ENCODE measurements at regions not wholly inside any gene's neighbourhood (a gene's known extent, or its start where the extent isn't known, plus 50 kb on each side); places are given as distances from the start of the nearest gene placed in this dataset.

DNA sequence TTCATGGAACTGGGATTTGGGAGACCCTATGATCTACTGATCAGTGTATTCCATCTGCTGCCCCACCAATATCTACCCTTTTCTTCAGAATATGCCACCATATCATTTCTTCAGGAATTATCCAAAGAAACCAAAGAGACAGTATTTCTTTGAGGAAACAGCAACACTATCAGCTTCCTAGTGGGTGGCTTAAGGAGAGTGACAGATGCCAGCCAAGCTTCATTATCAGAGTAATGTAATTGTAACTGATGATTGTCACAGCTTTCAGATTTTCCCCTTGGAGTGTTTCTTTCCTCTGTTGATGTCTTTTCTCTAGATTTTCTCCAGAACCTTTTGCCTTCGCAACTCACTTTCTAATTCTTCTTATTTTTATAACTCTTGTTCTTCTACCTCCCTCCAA lies 934.4 kb upstream of the LRRN3 start:
- Histone ChIP-seq H3K27me3 (no peaks in the 10 kb centered on the region), H3K27ac (no peak overlapping the region), H3K4me1 (no peaks in the 10 kb centered on the region), H3K4me3 (no peak overlapping the region), H3K9me3 (no peaks in the 10 kb centered on the region), H3K36me3 (no peaks in the 10 kb centered on the region)
- intact Hi-C loops (cut with DNase I; ENCODE audit: low total_unique reads) = no loop called here
- DNase-seq = no peak
- TF ChIP-seq, protein P1, sequence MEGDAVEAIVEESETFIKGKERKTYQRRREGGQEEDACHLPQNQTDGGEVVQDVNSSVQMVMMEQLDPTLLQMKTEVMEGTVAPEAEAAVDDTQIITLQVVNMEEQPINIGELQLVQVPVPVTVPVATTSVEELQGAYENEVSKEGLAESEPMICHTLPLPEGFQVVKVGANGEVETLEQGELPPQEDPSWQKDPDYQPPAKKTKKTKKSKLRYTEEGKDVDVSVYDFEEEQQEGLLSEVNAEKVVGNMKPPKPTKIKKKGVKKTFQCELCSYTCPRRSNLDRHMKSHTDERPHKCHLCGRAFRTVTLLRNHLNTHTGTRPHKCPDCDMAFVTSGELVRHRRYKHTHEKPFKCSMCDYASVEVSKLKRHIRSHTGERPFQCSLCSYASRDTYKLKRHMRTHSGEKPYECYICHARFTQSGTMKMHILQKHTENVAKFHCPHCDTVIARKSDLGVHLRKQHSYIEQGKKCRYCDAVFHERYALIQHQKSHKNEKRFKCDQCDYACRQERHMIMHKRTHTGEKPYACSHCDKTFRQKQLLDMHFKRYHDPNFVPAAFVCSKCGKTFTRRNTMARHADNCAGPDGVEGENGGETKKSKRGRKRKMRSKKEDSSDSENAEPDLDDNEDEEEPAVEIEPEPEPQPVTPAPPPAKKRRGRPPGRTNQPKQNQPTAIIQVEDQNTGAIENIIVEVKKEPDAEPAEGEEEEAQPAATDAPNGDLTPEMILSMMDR (IDR thresholded peaks at IDR 0.05) = no peak

DNA sequence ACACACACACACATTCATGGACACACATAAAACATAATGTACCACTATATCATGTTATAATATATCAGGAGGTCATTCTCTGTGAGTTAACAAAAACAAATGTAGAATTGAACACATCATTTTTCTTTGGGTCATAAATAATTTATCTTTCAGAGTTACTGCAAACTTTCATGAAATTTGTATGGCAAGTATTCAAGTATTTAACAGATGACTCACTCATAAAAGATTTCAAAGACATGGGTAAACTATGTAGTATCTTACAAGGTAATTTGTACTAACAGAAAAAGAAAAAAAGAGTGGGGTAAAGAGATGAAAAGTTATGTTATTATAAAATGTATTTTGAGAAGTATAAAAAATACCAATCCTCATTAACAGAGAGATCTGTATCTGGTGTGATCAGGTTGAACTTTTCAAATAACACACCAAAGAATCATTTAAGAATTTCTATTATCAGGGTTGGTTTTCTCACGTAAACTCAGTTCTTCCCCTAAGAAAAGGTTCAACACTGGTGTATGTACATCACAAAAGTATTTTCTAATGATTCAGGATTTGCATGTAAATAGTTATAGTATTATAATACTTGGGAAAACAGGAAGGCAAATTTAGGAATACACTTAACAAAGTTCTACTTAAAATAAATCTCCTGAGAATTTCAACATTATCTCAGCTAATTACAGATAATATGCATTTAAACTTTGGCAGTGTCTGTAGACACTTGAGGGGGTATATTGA lies 933.1 kb upstream of the LRRN3 start:
- Histone ChIP-seq H3K27me3 (no peaks in the 10 kb centered on the region), H3K4me3 (no peak overlapping the region), H3K4me1 (no peaks in the 10 kb centered on the region), H3K9me3 (no peaks in the 10 kb centered on the region), H3K27ac (no peak overlapping the region), H3K36me3 (no peaks in the 10 kb centered on the region)
- intact Hi-C loops (cut with DNase I; ENCODE audit: low total_unique reads) = no loop called here
- TF ChIP-seq, protein P1 (IDR thresholded peaks at IDR 0.05) = no peak
- no peak for DNase-seq

DNA sequence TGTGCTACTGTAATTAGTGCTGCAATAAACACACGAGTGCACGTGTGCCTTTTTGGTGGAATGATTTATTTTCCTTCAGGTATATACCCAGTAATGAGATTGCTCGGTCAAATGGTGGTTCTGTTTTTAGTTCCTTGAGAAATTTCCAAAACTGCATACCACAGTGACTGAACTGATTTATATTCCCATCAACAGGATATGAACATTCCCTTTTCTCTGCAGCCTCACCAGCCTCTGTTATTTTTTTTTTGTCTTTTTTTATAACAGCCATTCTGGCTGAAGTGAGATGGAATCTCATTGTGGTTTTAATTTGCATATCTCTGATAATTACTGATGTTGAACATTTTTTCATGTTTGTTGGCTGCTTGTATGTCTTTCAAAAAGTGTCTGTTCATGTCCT lies 922.9 kb upstream of the LRRN3 start:
- TF ChIP-seq, protein P1 (IDR thresholded peaks at IDR 0.05) = no peak
- Histone ChIP-seq H3K27me3 (no peaks in the 10 kb centered on the region), H3K27ac (no peak overlapping the region), H3K4me3 (no peak overlapping the region), H3K9me3 (no peaks in the 10 kb centered on the region), H3K4me1 (no peaks in the 10 kb centered on the region), H3K36me3 (no peaks in the 10 kb centered on the region)
- intact Hi-C loops (cut with DNase I; ENCODE audit: low total_unique reads) = no loop called here
- no peak for DNase-seq

DNA sequence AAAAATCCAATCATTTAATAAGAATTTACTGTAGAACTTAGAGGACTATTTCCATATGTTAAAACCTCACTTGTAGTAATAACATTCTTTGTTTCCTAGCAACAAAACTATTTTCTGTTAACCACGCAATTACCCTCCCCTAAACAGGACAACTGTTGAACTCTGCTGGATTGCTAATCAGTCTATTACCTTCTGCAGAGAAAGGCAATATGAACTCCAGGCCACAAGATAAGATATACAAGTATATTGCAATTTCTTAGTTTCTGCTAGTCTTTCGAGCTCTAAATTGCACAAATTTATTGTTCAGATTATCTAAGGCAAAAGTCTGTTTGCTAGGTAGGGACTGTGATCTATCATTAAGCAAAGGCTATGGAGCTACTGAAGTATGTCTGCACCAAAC lies 920.1 kb upstream of the LRRN3 start:
- Histone ChIP-seq H3K4me1 (no peaks in the 10 kb centered on the region), H3K36me3 (no peaks in the 10 kb centered on the region), H3K4me3 (no peak overlapping the region), H3K9me3 (no peaks in the 10 kb centered on the region), H3K27ac (no peak overlapping the region), H3K27me3 (no peaks in the 10 kb centered on the region)
- TF ChIP-seq, protein P1 (IDR thresholded peaks at IDR 0.05) = no peak
- intact Hi-C loops (cut with DNase I; ENCODE audit: low total_unique reads) = no loop called here
- DNase-seq = no peak

DNA sequence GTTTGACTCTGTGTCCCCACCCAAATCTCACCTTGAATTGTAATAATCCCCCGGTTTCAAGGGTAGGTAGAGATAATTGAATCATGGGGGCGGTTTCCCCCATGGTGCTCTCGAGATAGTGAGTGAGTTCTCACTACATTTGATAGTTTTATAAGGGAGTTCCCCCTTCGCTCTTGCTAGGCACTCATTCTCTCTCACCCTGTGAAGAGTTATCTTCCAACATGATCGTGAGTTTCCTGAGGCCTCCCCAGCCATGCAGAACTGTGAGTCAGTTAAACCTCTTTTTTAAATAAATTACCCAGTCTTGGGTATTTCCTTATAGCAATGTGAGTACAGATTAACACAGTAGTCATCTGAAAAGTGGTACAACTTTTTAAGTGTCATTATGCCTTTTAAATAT lies 913.5 kb upstream of the LRRN3 start:
- Histone ChIP-seq H3K4me3 (no peak overlapping the region), H3K36me3 (no peaks in the 10 kb centered on the region), H3K27me3 (no peaks in the 10 kb centered on the region), H3K4me1 (no peaks in the 10 kb centered on the region), H3K27ac (no peak overlapping the region), H3K9me3 (no peaks in the 10 kb centered on the region)
- intact Hi-C loops (cut with DNase I; ENCODE audit: low total_unique reads) = no loop called here
- DNase-seq = no peak
- TF ChIP-seq, protein P1 (IDR thresholded peaks at IDR 0.05) = no peak

DNA sequence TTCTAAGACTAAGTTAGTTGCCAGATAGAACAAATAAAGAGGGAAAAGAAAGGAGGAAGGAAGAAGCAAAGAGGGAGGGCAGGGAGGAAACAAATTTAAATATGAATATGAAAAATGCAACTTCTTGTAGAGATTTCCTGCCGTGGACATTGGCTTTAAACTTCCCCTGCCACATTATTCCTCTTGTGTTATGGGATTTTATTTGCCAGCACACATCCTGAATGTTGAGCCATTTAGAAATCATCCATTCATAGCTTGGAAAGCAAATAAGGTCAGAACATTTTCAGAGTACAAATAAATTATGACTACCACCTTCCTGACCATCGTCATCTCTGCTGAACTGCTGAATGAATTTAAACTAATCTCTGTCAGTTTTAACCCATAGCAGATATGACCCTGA lies 911.9 kb upstream of the LRRN3 start:
- H3K27me3 ChIP-seq = no peaks in the 10 kb centered on the region
- no peaks in the 10 kb centered on the region for H3K36me3 ChIP-seq
- TF ChIP-seq, protein P1 (IDR thresholded peaks at IDR 0.05) = no peak
- no peaks in the 10 kb centered on the region for H3K4me1 ChIP-seq
- no peak overlapping the region for H3K27ac ChIP-seq
- intact Hi-C loops (cut with DNase I; ENCODE audit: low total_unique reads) = no loop called here
- no peak overlapping the region for H3K4me3 ChIP-seq
- no peak for DNase-seq
- H3K9me3 ChIP-seq = no peaks in the 10 kb centered on the region

All from tibial artery (tissue), 4 donors.